OCI-LY1 (cell line): ENCODE measurements at regions not wholly inside any gene's neighbourhood (a gene's known extent, or its start where the extent isn't known, plus 50 kb on each side); places are given as distances from the start of the nearest gene placed in this dataset.

Experiments used
- H2AFZ ChIP-seq: fragments of 200-600 bp; sonication (generic), shearing (Covaris generic); 2 replicates; pipeline ENCODE4 v1.6.0; 2014; ENCODE audit warnings: antibody characterized with exemption, mild to moderate bottlenecking, low read length
- H3F3A ChIP-seq: fragments of 200-600 bp; sonication (generic), shearing (Covaris generic); 2 replicates; pipeline ENCODE4 v1.6.0; 2014; ENCODE audit warnings: mild to moderate bottlenecking, antibody characterized with exemption, low read length, moderate library complexity; ENCODE audit not compliant: insufficient read depth
- H3K27ac ChIP-seq: fragments of 200-600 bp; sonication (generic); 2 replicates; pipeline ENCODE4 v1.5.1; 2014; ENCODE audit warnings: low read length, mixed run types, mild to moderate bottlenecking, low read depth; ENCODE audit not compliant: poor library complexity, severe bottlenecking
- H3K27me3 ChIP-seq: fragments of 200-600 bp; sonication (generic); 2 replicates; pipeline ENCODE4 v1.6.0; 2014; ENCODE audit warnings: antibody characterized with exemption, mild to moderate bottlenecking, low read length, moderate library complexity; ENCODE audit not compliant: insufficient read depth
- H3K36me3 ChIP-seq: fragments of 200-600 bp; sonication (generic); 2 replicates; pipeline ENCODE4 v1.6.1; 2014; ENCODE audit warnings: mild to moderate bottlenecking, antibody characterized with exemption, low read length, moderate library complexity, mixed read lengths; ENCODE audit not compliant: insufficient read depth
- H3K4me1 ChIP-seq: fragments of 200-600 bp; sonication (generic); 2 replicates; pipeline ENCODE4 v1.5.1; 2014; ENCODE audit warnings: mild to moderate bottlenecking, low read length, moderate library complexity; ENCODE audit not compliant: insufficient read depth, severe bottlenecking
- H3K4me2 ChIP-seq: fragments of 200-600 bp; sonication (generic), shearing (Covaris generic); 2 replicates; pipeline ENCODE4 v1.6.1; 2014; ENCODE audit warnings: low read length
- H3K4me3 ChIP-seq: fragments of 200-600 bp; sonication (generic); 2 replicates; pipeline ENCODE4 v1.5.1; 2014; ENCODE audit warnings: low read length, low read depth, mild to moderate bottlenecking, mixed read lengths; ENCODE audit not compliant: poor library complexity, severe bottlenecking
- H3K79me2 ChIP-seq: fragments of 200-600 bp; shearing (Covaris generic); 2 replicates; pipeline ENCODE4 v1.6.1; 2016; ENCODE audit warnings: mixed run types, low read length, mixed read lengths; ENCODE audit not compliant: insufficient read depth
- H3K9ac ChIP-seq: fragments of 200-600 bp; sonication (generic), shearing (Covaris generic); 2 replicates; pipeline ENCODE4 v1.6.1; 2014; ENCODE audit warnings: mild to moderate bottlenecking, low read length, mixed read lengths
- H3K9me2 ChIP-seq: fragments of 200-600 bp; sonication (generic), shearing (Covaris generic); 2 replicates; pipeline ENCODE4 v1.6.1; 2014; ENCODE audit warnings: low read depth, mild to moderate bottlenecking, low read length, mixed read lengths
- H3K9me3 ChIP-seq: fragments of 200-600 bp; shearing (Covaris generic); 2 replicates; pipeline ENCODE4 v1.6.1; 2014; ENCODE audit warnings: low read length, mixed read lengths
- H4K20me1 ChIP-seq: fragments of 200-600 bp; sonication (generic), shearing (Covaris generic); 2 replicates; pipeline ENCODE4 v1.6.0; 2016; ENCODE audit warnings: mild to moderate bottlenecking, low read length; ENCODE audit not compliant: insufficient read depth
- CTCF ChIP-seq: fragments of 200-600 bp; sonication (generic), shearing (Covaris generic); IDR thresholded peaks from 2 replicates; pipeline ENCODE4 v1.5.1; 2017; ENCODE audit warnings: mild to moderate bottlenecking, antibody characterized with exemption, low read length, moderate library complexity, mixed read lengths
- EZH2 ChIP-seq: fragments of 200-600 bp; sonication (generic), shearing (Covaris generic); IDR thresholded peaks from 2 replicates; pipeline ENCODE4 v1.8.0; 2017; ENCODE audit warnings: borderline replicate concordance, mixed run types, mild to moderate bottlenecking, antibody characterized with exemption, low read length, moderate library complexity, mixed read lengths

- Histone ChIP-seq H3K9ac (no peak overlapping the region), H3K27ac (no peak overlapping the region), H3K36me3 (no peaks in the 10 kb centered on the region), H3K9me2 (no peaks in the 10 kb centered on the region), H4K20me1 (no peaks in the 10 kb centered on the region), H3K27me3 (no peaks in the 10 kb centered on the region), H2AFZ (no peak overlapping the region), H3K4me1 (no peaks in the 10 kb centered on the region), H3F3A (no peaks in the 10 kb centered on the region), H3K4me2 (no peak overlapping the region), H3K79me2 (no peaks in the 10 kb centered on the region), H3K4me3 (no peak overlapping the region), H3K9me3 (no peaks in the 10 kb centered on the region)
- no peak for TF ChIP-seq CTCF
- no peak for TF ChIP-seq EZH2
Measured at GRCh38 chr1:30242722-30243457, 480.5 kb downstream of the MATN1 start.

- Histone ChIP-seq H3K79me2 (no peaks in the 10 kb centered on the region), H3K27me3 (no peaks in the 10 kb centered on the region)
Measured at GRCh38 chr1:30242168-30242567, 481.2 kb downstream of the MATN1 start.

GRCh38 chr1:30241681-30242080 lies 481.7 kb downstream of the MATN1 start:
- H3F3A ChIP-seq: no peaks in the 10 kb centered on the region
- no peaks in the 10 kb centered on the region for H3K4me1 ChIP-seq
- H2AFZ ChIP-seq: no peak overlapping the region
- H3K79me2 ChIP-seq: no peaks in the 10 kb centered on the region
- H3K9me2 ChIP-seq: no peaks in the 10 kb centered on the region
- H3K36me3 ChIP-seq: no peaks in the 10 kb centered on the region
- H3K27ac ChIP-seq: no peak overlapping the region
- no peak overlapping the region for H3K9ac ChIP-seq
- H4K20me1 ChIP-seq: no peaks in the 10 kb centered on the region
- TF ChIP-seq EZH2 (no peak), CTCF (no peak)
- H3K4me2 ChIP-seq: no peak overlapping the region
- no peaks in the 10 kb centered on the region for H3K27me3 ChIP-seq
- no peak overlapping the region for H3K4me3 ChIP-seq
- no peaks in the 10 kb centered on the region for H3K9me3 ChIP-seq

More at GRCh38 chr1:30242168-30242567, 481.2 kb downstream of the MATN1 start:
- TF ChIP-seq CTCF (no peak), EZH2 (no peak)
- Histone ChIP-seq H4K20me1 (no peaks in the 10 kb centered on the region), H3F3A (no peaks in the 10 kb centered on the region), H3K4me1 (no peaks in the 10 kb centered on the region), H3K27ac (no peak overlapping the region), H3K4me2 (no peak overlapping the region), H3K36me3 (no peaks in the 10 kb centered on the region), H2AFZ (no peak overlapping the region), H3K9ac (no peak overlapping the region), H3K4me3 (no peak overlapping the region), H3K9me2 (no peaks in the 10 kb centered on the region), H3K9me3 (no peaks in the 10 kb centered on the region)
